NCI-H146 treated with DMSO at 0.1 percent for 48 hours (cell line): ENCODE measurements at regions not wholly inside any gene's neighbourhood (a gene's known extent, or its start where the extent isn't known, plus 50 kb on each side); places are given as distances from the start of the nearest gene placed in this dataset.

ENCODE experiments used
- DNase-seq: peaks from one replicate; lab custom pipeline; 2025; ENCODE audit not compliant: unreplicated experiment; lab: John Stamatoyannopoulos, UW

GRCh38 chr4:141395919-141396318 is 175.2 kb downstream of the ZNF330 start:
- DNase-seq = no peak

- DNase-seq = no peak
These were observed 182.0 kb downstream of the ZNF330 start for GRCh38 chr4:141402712-141403111.

- no peak for DNase-seq
These were observed 183.1 kb downstream of the ZNF330 start for GRCh38 chr4:141403782-141404181.

GRCh38 chr4:141406237-141406636 is 185.5 kb downstream of the ZNF330 start:
- no peak for DNase-seq

- DNase-seq = no peak
These were observed 188.9 kb downstream of the ZNF330 start for GRCh38 chr4:141409556-141409955.

- no peak for DNase-seq
These were observed 190.1 kb downstream of the ZNF330 start for GRCh38 chr4:141410839-141411238.

GRCh38 chr4:141411936-141412335 is 191.2 kb downstream of the ZNF330 start:
- DNase-seq = no peak

GRCh38 chr4:141413366-141413765 is 192.7 kb downstream of the ZNF330 start:
- no peak for DNase-seq

- no peak for DNase-seq
These were observed 195.0 kb downstream of the ZNF330 start for GRCh38 chr4:141415651-141416050.

GRCh38 chr4:141416219-141416618 is 195.5 kb downstream of the ZNF330 start:
- DNase-seq = no peak

GRCh38 chr4:141416677-141417363 is 196.1 kb downstream of the ZNF330 start:
- no peak for DNase-seq

GRCh38 chr4:141417387-141417786 is 196.7 kb downstream of the ZNF330 start:
- no peak for DNase-seq

- DNase-seq = no peak
These were observed 204.4 kb downstream of the ZNF330 start for GRCh38 chr4:141425124-141425523.

GRCh38 chr4:141427726-141428296 is 207.1 kb downstream of the ZNF330 start:
- no peak for DNase-seq

GRCh38 chr4:141429933-141430332 is 206.4 kb upstream of the IL15 start:
- no peak for DNase-seq

- no peak for DNase-seq
These were observed 205.7 kb upstream of the IL15 start for GRCh38 chr4:141430686-141431085.

GRCh38 chr4:141432000-141432712 is 204.2 kb upstream of the IL15 start:
- no peak for DNase-seq

- DNase-seq = no peak
These were observed 200.7 kb upstream of the IL15 start for GRCh38 chr4:141435446-141436225.

GRCh38 chr4:141439223-141439622 is 197.2 kb upstream of the IL15 start:
- DNase-seq = no peak

GRCh38 chr4:141447761-141448160 is 188.6 kb upstream of the IL15 start:
- DNase-seq = no peak

GRCh38 chr4:141448490-141448889 is 187.9 kb upstream of the IL15 start:
- DNase-seq = no peak

GRCh38 chr4:141449927-141450326 is 186.5 kb upstream of the IL15 start:
- DNase-seq = no peak
